Upper lobe of left lung (tissue), 6 donors: ENCODE measurements at regions not wholly inside any gene's neighbourhood (a gene's known extent, or its start where the extent isn't known, plus 50 kb on each side); places are given as distances from the start of the nearest gene placed in this dataset.

Source experiments
- ATAC-seq, 2 donors: fragments of 200-7000 bp; cut with Tn5 transposase; one replicate each; pipeline ENCODE4 v1.9.1; 2022; ENCODE audit warnings: mild to moderate bottlenecking in 2 of 2, moderate library complexity in 2 of 2; ENCODE audit not compliant: low FRiP score in 2 of 2
- DNase-seq, 2 donors: peaks; one replicate each; pipeline ENCODE4 v3.0.0-alpha.2; 2019 to 2020
- H3K27ac ChIP-seq, 4 donors: fragments of 200-600 bp; sonication (generic); one replicate each; pipeline ENCODE4 v1.5.1; 2016 to 2019
- H3K27me3 ChIP-seq, 4 donors: fragments of 200-600 bp; sonication (generic); one replicate each; pipeline ENCODE4 v1.5.1; 2017 to 2019
- H3K36me3 ChIP-seq, 4 donors: fragments of 200-600 bp; sonication (generic); one replicate each; pipeline ENCODE4 v1.5.1; 2016 to 2019
- H3K4me1 ChIP-seq, 4 donors: fragments of 200-600 bp; sonication (generic); one replicate each; pipeline ENCODE4 v1.5.1; 2018 to 2019
- H3K4me3 ChIP-seq, 4 donors: fragments of 200-600 bp; sonication (generic); one replicate each; pipeline ENCODE4 v1.5.1; 2017 to 2019; ENCODE audit warnings: mild to moderate bottlenecking in 2 of 4, moderate library complexity in 1 of 4
- H3K9me3 ChIP-seq, 4 donors: fragments of 200-600 bp; sonication (generic); one replicate each; pipeline ENCODE4 v1.5.1; 2018 to 2019
- CTCF ChIP-seq, 6 experiments: fragments of 450-650 bp in 4 of 6; fragments of 200-600 bp in 2 of 6; sonication (generic) in 2 of 6; IDR thresholded peaks; one replicate each; pipeline ENCODE4 v1.5.1; 2016 to 2019; ENCODE audit warnings: antibody characterized with exemption in 6 of 6
- EP300 ChIP-seq, 4 donors: sonication (generic); formaldehyde crosslinking; IDR thresholded peaks; one replicate each; pipeline ENCODE4 v1.5.1; 2017; ENCODE audit warnings: antibody characterized with exemption in 4 of 4, control low read depth in 2 of 4
- POLR2A ChIP-seq, 4 donors: fragments of 450-650 bp; IDR thresholded peaks; one replicate each; pipeline ENCODE4 v1.5.1; 2016 to 2017; ENCODE audit warnings: antibody characterized with exemption in 4 of 4, mild to moderate bottlenecking in 2 of 4
- POLR2AphosphoS5 ChIP-seq, 2 donors: sonication (generic); formaldehyde crosslinking; IDR thresholded peaks; one replicate each; pipeline ENCODE4 v1.5.1; 2017; ENCODE audit warnings: antibody characterized with exemption in 2 of 2
- WGBS, 2 donors: methylation state at CpG; one replicate each; pipeline ENCODE4 v1.1.5; 2017 to 2018; 5-methylcytosine and 5-hydroxymethylcytosine counted together
- donor health status: DM: no; HTN: no; CAD: no; lungs with moderate emphysema.
- donor health status: DM: no; HTN: yes; CAD: no; lungs with severe emphysema.

GRCh38 chr6:105593056-105593690 is 190.3 kb upstream of the PREP start:
- TF ChIP-seq POLR2AphosphoS5 (IDR thresholded peaks at IDR 0.05) = no peak
- no peak for TF ChIP-seq CTCF (IDR thresholded peaks at IDR 0.05)
- no peak for TF ChIP-seq EP300 (IDR thresholded peaks at IDR 0.05)
- TF ChIP-seq POLR2A (IDR thresholded peaks at IDR 0.05) = no peak
- Histone ChIP-seq H3K4me1 (peaks cover 10 to 21% (median 17%) of the 10 kb centered on the region in 4 donors), H3K36me3 (no peaks in the 10 kb centered on the region), H3K27me3 (no peaks in the 10 kb centered on the region), H3K4me3 (no peak overlapping the region), H3K27ac (peak overlapping the region in 2 of 4 donors; percentile 51 to 53), H3K9me3 (no peaks in the 10 kb centered on the region)
- DNase-seq (no peak), ATAC-seq (no peak)
- WGBS, 2 donors = 55 to 66% methylated on average over 4 of the region's 4 CpGs

- Histone ChIP-seq H3K27me3 (no peaks in the 10 kb centered on the region), H3K4me3 (no peak overlapping the region), H3K27ac (peak overlapping the region in 1 of 4 donors; percentile 53), H3K4me1 (peaks cover 10 to 21% (median 17%) of the 10 kb centered on the region in 4 donors), H3K36me3 (no peaks in the 10 kb centered on the region), H3K9me3 (no peaks in the 10 kb centered on the region)
- 100% methylated on average over 2 of the region's 2 CpGs for WGBS, 2 donors
- ATAC-seq = no peak
- no peak for DNase-seq
- TF ChIP-seq CTCF (IDR thresholded peaks at IDR 0.05) (no peak), EP300 (IDR thresholded peaks at IDR 0.05) (no peak)
Observed at GRCh38 chr6:105592329-105592728, 189.4 kb upstream of the PREP start.

- ATAC-seq (peak in 1 of 2 donors; percentile 57), DNase-seq (no peak)
- Histone ChIP-seq H3K27ac (no peak overlapping the region), H3K36me3 (no peaks in the 10 kb centered on the region), H3K27me3 (no peaks in the 10 kb centered on the region), H3K9me3 (no peaks in the 10 kb centered on the region), H3K4me1 (peaks cover 10 to 21% (median 14%) of the 10 kb centered on the region in 4 donors), H3K4me3 (no peak overlapping the region)
- TF ChIP-seq CTCF (IDR thresholded peaks at IDR 0.05) (no peak), EP300 (IDR thresholded peaks at IDR 0.05) (no peak), POLR2A (IDR thresholded peaks at IDR 0.05) (no peak), POLR2AphosphoS5 (IDR thresholded peaks at IDR 0.05) (no peak)
- 90 to 94% methylated on average over 2 of the region's 2 CpGs for WGBS, 2 donors
Observed at GRCh38 chr6:105591053-105591452, 188.2 kb upstream of the PREP start.

- no peak overlapping the region for H3K27ac ChIP-seq
- DNase-seq (no peak), ATAC-seq (no peak)
- no peaks in the 10 kb centered on the region for H3K36me3 ChIP-seq
- 85 to 88% methylated on average over 6 of the region's 6 CpGs for WGBS, 2 donors
- H3K4me3 ChIP-seq = no peak overlapping the region
- no peaks in the 10 kb centered on the region for H3K9me3 ChIP-seq
- H3K27me3 ChIP-seq = no peaks in the 10 kb centered on the region
- TF ChIP-seq CTCF (IDR thresholded peaks at IDR 0.05) (no peak), POLR2A (IDR thresholded peaks at IDR 0.05) (no peak), EP300 (IDR thresholded peaks at IDR 0.05) (no peak), POLR2AphosphoS5 (IDR thresholded peaks at IDR 0.05) (no peak)
- H3K4me1 ChIP-seq = peaks cover 0 to 6% (median 3%) of the 10 kb centered on the region in 4 donors
Observed at GRCh38 chr6:105588123-105588710, 185.3 kb upstream of the PREP start.
